SH-SY5Y (cell line): ENCODE measurements at regions not wholly inside any gene's neighbourhood (a gene's known extent, or its start where the extent isn't known, plus 50 kb on each side); places are given as distances from the start of the nearest gene placed in this dataset.

Experiments used
- GATA2 ChIP-seq: IDR thresholded peaks from 2 replicates; pipeline ENCODE4 v1.6.1; 2011; ENCODE audit warnings: mild to moderate bottlenecking, low read depth, low read length
- GATA3 ChIP-seq: IDR thresholded peaks from 2 replicates; pipeline ENCODE4 v1.6.1; 2011; ENCODE audit warnings: low read depth, mild to moderate bottlenecking, low read length, moderate library complexity

DNA sequence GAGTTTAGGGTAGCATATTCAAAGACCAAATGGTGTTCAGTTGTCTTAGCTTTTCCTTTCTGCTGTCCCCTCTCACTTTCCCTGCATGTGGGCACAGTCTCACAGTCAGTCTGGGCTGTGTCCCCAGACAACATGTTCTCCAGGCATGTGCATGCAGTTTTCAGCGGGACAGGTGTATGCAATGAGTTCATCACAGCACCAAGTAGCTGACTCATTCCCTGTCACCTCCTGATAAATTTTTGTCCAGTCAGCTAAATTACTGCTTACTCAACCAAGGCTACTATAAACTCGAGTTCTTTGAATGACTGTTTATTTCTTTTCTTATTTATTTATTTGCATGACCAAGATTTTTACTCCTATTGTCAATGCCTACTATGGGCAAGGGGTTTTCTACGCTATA lies 148.8 kb upstream of the CDH19 start:
- TF ChIP-seq GATA2 (no peak), GATA3 (no peak)
